Heart left ventricle (tissue), 13 donors: ENCODE measurements at regions not wholly inside any gene's neighbourhood (a gene's known extent, or its start where the extent isn't known, plus 50 kb on each side); places are given as distances from the start of the nearest gene placed in this dataset.

Source experiments
- CTCF ChIP-seq, 12 donors: fragments of 200-600 bp; sonication (generic) in 4 of 12; IDR thresholded peaks; one replicate each; pipeline versions ENCODE4 v1.5.0 to v1.8.0; 2018 to 2022; ENCODE audit warnings: antibody characterized with exemption in 12 of 12, mild to moderate bottlenecking in 5 of 12
- POLR2A ChIP-seq, 2 donors: fragments of 450-650 bp; IDR thresholded peaks; one replicate each; pipeline ENCODE4 v1.6.1; 2017; ENCODE audit warnings: antibody characterized with exemption in 2 of 2, mild to moderate bottlenecking in 2 of 2, moderate library complexity in 2 of 2
- donor health status: ischemic (EF 13 %, LVEDD 7.1; RV severe dilation, severe dysfunction).
- donor health status: DM: no; HTN: yes; CAD: no.
- donor health status: DM: no; HTN: no; CAD: no.
- donor health status: ischemic (EF 25% LVEDD 6.9; RV normal size, moderate dysfunction).
- donor health status: ischemic (EF 25% LVEDD 5.7; RV mildly dilated, moderate dysfunction).
- donor health status: ischemic (EF 35%, LVEDD 5.7; RV mildly dilated, moderate dysfunction).
- donor health status: nonischemic (EF 11% LVEDD 7.7; RV severe dilation, severe dysfunction).
- donor health status: DM: yes; HTN: yes; CAD: no.
- donor health status: PGD.
- donor health status: ischemic (EF 29% LVEDD 5.4; RV normal size, mild dysfunction).
- donor health status: nonischemic (EF 23%, LVEDD 6.1; RV moderate dilation, normal function).

GRCh38 chr4:3845744-3846429, 79.7 kb downstream of the ADRA2C start:
- TF ChIP-seq CTCF (IDR thresholded peaks at IDR 0.05) (no peak), POLR2A (IDR thresholded peaks at IDR 0.05) (no peak)
